Keratinocyte (primary cell): ENCODE measurements at regions not wholly inside any gene's neighbourhood (a gene's known extent, or its start where the extent isn't known, plus 50 kb on each side); places are given as distances from the start of the nearest gene placed in this dataset.

Experiments used
- DNase-seq: peaks from one replicate; pipeline ENCODE4 v3.0.0-alpha.2; 2011; ENCODE audit warnings: low read depth, missing footprints, low spot score
- FAIRE-seq: peaks from 2 replicates; lab custom pipeline; 2011; peaks lifted over from hg19 to GRCh38; lab: Jason Lieb, UNC
- H2AFZ ChIP-seq: 2 replicates; pipeline ENCODE4 v1.6.0; 2012; ENCODE audit warnings: low read length, control low read depth, inconsistent platforms; ENCODE audit not compliant: control insufficient read depth
- H3K27ac ChIP-seq: 2 replicates; pipeline ENCODE4 v1.5.1; 2011; ENCODE audit warnings: low read length; ENCODE audit not compliant: control insufficient read depth, insufficient read depth
- H3K27me3 ChIP-seq: 3 replicates; pipeline ENCODE4 v1.6.0; 2011; ENCODE audit warnings: low read length; ENCODE audit not compliant: control insufficient read depth, insufficient read depth; ENCODE audit errors: extremely low read depth
- H3K36me3 ChIP-seq, 2 experiments: 2 replicates in 1 of 2; 3 replicates in 1 of 2; pipeline ENCODE4 v1.5.1; 2011; ENCODE audit warnings: low read length in 2 of 2, mild to moderate bottlenecking in 1 of 2; ENCODE audit not compliant: control insufficient read depth in 2 of 2, insufficient read depth in 2 of 2; ENCODE audit errors: extremely low read depth in 1 of 2
- H3K4me1 ChIP-seq: 3 replicates; pipeline ENCODE4 v1.5.1; 2011; ENCODE audit warnings: low read length; ENCODE audit not compliant: control insufficient read depth, insufficient read depth; ENCODE audit errors: extremely low read depth
- H3K4me2 ChIP-seq: 3 replicates; pipeline ENCODE4 v1.6.0; 2011; ENCODE audit warnings: low read depth, low read length; ENCODE audit not compliant: control insufficient read depth, insufficient read depth; ENCODE audit errors: extremely low read depth
- H3K4me3 ChIP-seq, 3 experiments: fragments of 200-600 bp in 1 of 3; sonication (generic) in 1 of 3; 2 replicates in 2 of 3; 3 replicates in 1 of 3; pipeline ENCODE4 v1.5.1; 2011 to 2016; ENCODE audit warnings: low read length in 3 of 3, mild to moderate bottlenecking in 3 of 3, control low read depth in 2 of 3, inconsistent platforms in 1 of 3, low read depth in 1 of 3, mixed read lengths in 1 of 3, mixed run types in 1 of 3, moderate library complexity in 1 of 3; ENCODE audit not compliant: control insufficient read depth in 2 of 3, insufficient read depth in 2 of 3; ENCODE audit errors: extremely low read depth in 1 of 3
- H3K79me2 ChIP-seq: 2 replicates; pipeline ENCODE4 v1.6.0; 2012; ENCODE audit warnings: low read length; ENCODE audit not compliant: control insufficient read depth, insufficient read depth
- H3K9ac ChIP-seq: 3 replicates; pipeline ENCODE4 v1.6.0; 2011; ENCODE audit warnings: low read length; ENCODE audit not compliant: control insufficient read depth, insufficient read depth; ENCODE audit errors: extremely low read depth
- H3K9me1 ChIP-seq: 3 replicates; pipeline ENCODE4 v1.6.0; 2011; ENCODE audit warnings: low read length; ENCODE audit not compliant: control insufficient read depth, insufficient read depth; ENCODE audit errors: extremely low read depth
- H3K9me3 ChIP-seq: 2 replicates; pipeline ENCODE4 v1.5.1; 2012; ENCODE audit warnings: low read depth, low read length; ENCODE audit not compliant: control insufficient read depth
- H4K20me1 ChIP-seq: 3 replicates; pipeline ENCODE4 v1.6.0; 2011; ENCODE audit warnings: low read length; ENCODE audit not compliant: control insufficient read depth, insufficient read depth; ENCODE audit errors: extremely low read depth
- EZH2 ChIP-seq: IDR thresholded peaks from one replicate; pipeline ENCODE4 v1.6.1; 2012; ENCODE audit warnings: inconsistent platforms, mild to moderate bottlenecking, low read length, moderate library complexity
- dilution Hi-C: fragments of 300-500 bp; cut with MboI; formaldehyde crosslinking; loops from one replicate; pipeline ENCODE4 v1.7.0; 2020; ENCODE audit warnings: low sequenced_read_pairs; ENCODE audit not compliant: extremely low pct_ligation_motif_present
- TF ChIP-seq, protein P1 (sequence below), 3 experiments: IDR thresholded peaks in 1 of 3; conservative IDR thresholded peaks in 1 of 3; optimal IDR thresholded peaks in 1 of 3; 2 replicates in 2 of 3; 3 replicates in 1 of 3; pipeline versions ENCODE3 to v1.5.1; 2011; ENCODE audit warnings: low read length in 3 of 3, mild to moderate bottlenecking in 3 of 3, moderate library complexity in 2 of 3, control low read depth in 1 of 3, inconsistent platforms in 1 of 3; ENCODE audit not compliant: insufficient read depth in 2 of 3; ENCODE audit errors: extremely low read depth in 1 of 3

DNA sequence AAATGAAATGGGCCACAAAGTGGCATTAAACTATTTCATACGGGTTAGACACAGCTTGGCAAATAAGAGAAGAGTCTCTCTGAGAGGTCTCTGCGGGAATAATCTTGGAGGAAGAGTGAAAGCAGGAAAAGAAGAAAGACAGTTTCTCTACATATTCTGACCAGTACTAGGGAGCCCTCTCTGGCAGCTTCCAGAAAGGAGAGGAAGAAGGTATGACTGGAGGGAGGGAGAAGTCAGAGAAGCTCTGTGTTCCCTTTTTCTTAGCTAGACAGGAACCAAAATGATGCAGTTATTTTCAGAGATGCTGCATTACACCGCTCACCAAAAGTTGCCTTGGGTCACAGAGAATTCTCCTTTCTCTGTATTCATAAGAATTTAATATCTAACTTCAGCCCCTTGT is 382.1 kb downstream of the KCNA4 start:
- FAIRE-seq: no peak

DNA sequence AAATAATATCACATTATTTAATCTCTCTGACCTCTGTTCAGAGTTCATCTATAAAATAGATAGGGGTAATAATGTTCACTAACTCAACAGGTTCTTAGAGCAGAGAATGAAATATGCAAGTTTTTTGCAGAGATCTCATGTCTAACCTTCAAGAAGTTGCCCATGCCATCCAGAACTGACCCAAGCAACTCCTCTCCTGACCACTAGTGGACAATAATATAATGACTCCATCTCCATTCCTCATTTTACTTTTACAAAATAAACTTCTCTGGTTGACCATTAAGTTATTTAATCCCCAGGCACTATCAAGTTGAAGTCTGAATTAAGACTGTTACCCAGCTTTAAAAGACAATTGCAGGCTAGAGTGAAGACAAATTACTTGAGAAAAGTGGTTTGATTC is 382.6 kb downstream of the KCNA4 start:
- Histone ChIP-seq H3K4me3 (no peak overlapping the region), H3K36me3 (no peaks in the 10 kb centered on the region), H3K4me1 (no peaks in the 10 kb centered on the region), H3K4me2 (no peak overlapping the region), H3K27ac (no peak overlapping the region), H4K20me1 (no peaks in the 10 kb centered on the region), H3K79me2 (no peaks in the 10 kb centered on the region), H3K9me3 (no peaks in the 10 kb centered on the region), H3K9me1 (no peaks in the 10 kb centered on the region), H3K27me3 (no peaks in the 10 kb centered on the region), H3K9ac (no peak overlapping the region), H2AFZ (no peak overlapping the region)
- no peak for FAIRE-seq
- TF ChIP-seq, protein P1, sequence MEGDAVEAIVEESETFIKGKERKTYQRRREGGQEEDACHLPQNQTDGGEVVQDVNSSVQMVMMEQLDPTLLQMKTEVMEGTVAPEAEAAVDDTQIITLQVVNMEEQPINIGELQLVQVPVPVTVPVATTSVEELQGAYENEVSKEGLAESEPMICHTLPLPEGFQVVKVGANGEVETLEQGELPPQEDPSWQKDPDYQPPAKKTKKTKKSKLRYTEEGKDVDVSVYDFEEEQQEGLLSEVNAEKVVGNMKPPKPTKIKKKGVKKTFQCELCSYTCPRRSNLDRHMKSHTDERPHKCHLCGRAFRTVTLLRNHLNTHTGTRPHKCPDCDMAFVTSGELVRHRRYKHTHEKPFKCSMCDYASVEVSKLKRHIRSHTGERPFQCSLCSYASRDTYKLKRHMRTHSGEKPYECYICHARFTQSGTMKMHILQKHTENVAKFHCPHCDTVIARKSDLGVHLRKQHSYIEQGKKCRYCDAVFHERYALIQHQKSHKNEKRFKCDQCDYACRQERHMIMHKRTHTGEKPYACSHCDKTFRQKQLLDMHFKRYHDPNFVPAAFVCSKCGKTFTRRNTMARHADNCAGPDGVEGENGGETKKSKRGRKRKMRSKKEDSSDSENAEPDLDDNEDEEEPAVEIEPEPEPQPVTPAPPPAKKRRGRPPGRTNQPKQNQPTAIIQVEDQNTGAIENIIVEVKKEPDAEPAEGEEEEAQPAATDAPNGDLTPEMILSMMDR (optimal IDR thresholded peaks at IDR 0.05 in 1 of 3, IDR thresholded peaks at IDR 0.05 in 1 of 3, conservative IDR thresholded peaks at IDR 0.05 in 1 of 3; ENCODE audit: extremely low read depth in 1 of 3, insufficient read depth in 2 of 3, low read length in 3 of 3): no peak
- no peak for TF ChIP-seq EZH2
- dilution Hi-C loops: no loop called here
- no peak for DNase-seq

More for the DNA sequence above, 382.1 kb downstream of the KCNA4 start:
- Histone ChIP-seq H3K9ac (no peak overlapping the region), H4K20me1 (no peaks in the 10 kb centered on the region), H3K4me1 (no peaks in the 10 kb centered on the region), H3K4me3 (no peak overlapping the region), H3K36me3 (no peaks in the 10 kb centered on the region), H3K9me3 (no peaks in the 10 kb centered on the region), H3K27me3 (no peaks in the 10 kb centered on the region), H3K4me2 (no peak overlapping the region), H3K27ac (no peak overlapping the region), H2AFZ (no peak overlapping the region), H3K79me2 (no peaks in the 10 kb centered on the region), H3K9me1 (no peaks in the 10 kb centered on the region)
- TF ChIP-seq, protein P1 (optimal IDR thresholded peaks at IDR 0.05 in 1 of 3, IDR thresholded peaks at IDR 0.05 in 1 of 3, conservative IDR thresholded peaks at IDR 0.05 in 1 of 3; ENCODE audit: extremely low read depth in 1 of 3, insufficient read depth in 2 of 3, low read length in 3 of 3): no peak
- TF ChIP-seq EZH2: no peak
- dilution Hi-C loops: no loop called here
- DNase-seq: no peak
